H1 (cell line): ENCODE measurements at regions not wholly inside any gene's neighbourhood (a gene's known extent, or its start where the extent isn't known, plus 50 kb on each side); places are given as distances from the start of the nearest gene placed in this dataset.

ENCODE experiments used
- CTCF ChIA-PET: fragments of 300-600 bp; sonication (Branson Sonifier 250); formaldehyde crosslinking; loops from one replicate; lab custom pipeline; 2021; ENCODE audit not compliant: partially characterized antibody; lab: Charles Lee
- POLR2A ChIA-PET: fragments of 300-600 bp; sonication (Branson Sonifier 250); formaldehyde crosslinking; loops from one replicate; lab custom pipeline; 2021; ENCODE audit warnings: inconsistent platforms; ENCODE audit not compliant: partially characterized antibody; lab: Charles Lee
- DNase-seq, 2 experiments: peaks; one replicate each; pipeline versions ENCODE4 v3.0.0 to v3.0.0-alpha.2; 2010 to 2022; ENCODE audit warnings: low spot score in 2 of 2, low read depth in 1 of 2, mixed read lengths in 1 of 2
- FAIRE-seq: peaks from 2 replicates; lab custom pipeline; 2011; peaks lifted over from hg19 to GRCh38; lab: Jason Lieb, UNC
- H2AFZ ChIP-seq: 2 replicates; pipeline ENCODE4 v1.8.1; 2012; ENCODE audit warnings: low read length, inconsistent platforms
- H2AK5ac ChIP-seq: 2 replicates; pipeline ENCODE4 v1.6.1; 2013; ENCODE audit warnings: low read depth, low read length
- H2BK120ac ChIP-seq: replicated peaks from 2 replicates; pipeline ENCODE3; 2013; ENCODE audit warnings: low read depth, low read length, inconsistent platforms
- H2BK12ac ChIP-seq: 2 replicates; pipeline ENCODE4 v1.6.1; 2013; ENCODE audit warnings: low read depth, low read length
- H2BK15ac ChIP-seq: 2 replicates; pipeline ENCODE4 v1.6.1; 2013; ENCODE audit warnings: low read length
- H2BK20ac ChIP-seq: 2 replicates; pipeline ENCODE4 v1.6.1; 2013; ENCODE audit warnings: low read length
- H2BK5ac ChIP-seq: 2 replicates; pipeline ENCODE4 v1.6.1; 2013; ENCODE audit warnings: low read depth, low read length
- H3K14ac ChIP-seq: 2 replicates; pipeline ENCODE4 v1.6.1; 2013; ENCODE audit warnings: inconsistent platforms; ENCODE audit not compliant: insufficient read length
- H3K18ac ChIP-seq: 2 replicates; pipeline ENCODE4 v1.6.1; 2013; ENCODE audit warnings: low read length; ENCODE audit errors: extremely low read depth
- H3K23ac ChIP-seq: 2 replicates; pipeline ENCODE4 v1.6.1; 2013; ENCODE audit warnings: inconsistent platforms; ENCODE audit not compliant: insufficient read length
- H3K23me2 ChIP-seq: 2 replicates; pipeline ENCODE4 v1.6.1; 2013; ENCODE audit warnings: low read depth, low read length
- H3K27ac ChIP-seq: 2 replicates; pipeline ENCODE4 v1.6.1; 2011; ENCODE audit warnings: low read depth, low read length, inconsistent platforms
- H3K27me3 ChIP-seq, 4 experiments: replicated peaks in 1 of 4; 1 replicate in 1 of 4; 2 replicates in 3 of 4; pipeline versions ENCODE4 v1.6.1 to v1.8.1; 2011 to 2013; ENCODE audit warnings: low read length in 3 of 4, mild to moderate bottlenecking in 3 of 4, inconsistent platforms in 2 of 4, mixed read lengths in 2 of 4, moderate library complexity in 1 of 4; ENCODE audit not compliant: control insufficient read depth in 3 of 4, insufficient read depth in 3 of 4; ENCODE audit errors: extremely low read depth in 1 of 4
- H3K36me3 ChIP-seq, 4 experiments: 2 replicates each; pipeline versions ENCODE4 v1.6.1 to v1.8.1; 2011 to 2013; ENCODE audit warnings: mild to moderate bottlenecking in 4 of 4, low read length in 3 of 4, moderate library complexity in 2 of 4, control low read depth in 1 of 4, inconsistent platforms in 1 of 4; ENCODE audit not compliant: insufficient read depth in 4 of 4, control insufficient read depth in 2 of 4
- H3K4ac ChIP-seq: replicated peaks from 2 replicates; pipeline ENCODE3; 2013; ENCODE audit warnings: low read length, low read depth, mixed read lengths, inconsistent platforms; ENCODE audit not compliant: insufficient read length
- H3K4me1 ChIP-seq, 4 experiments: replicated peaks in 1 of 4; 1 replicate in 1 of 4; 2 replicates in 3 of 4; pipeline versions ENCODE4 v1.6.1 to v1.8.1; 2011 to 2013; ENCODE audit warnings: low read length in 3 of 4, inconsistent platforms in 2 of 4, mixed read lengths in 1 of 4; ENCODE audit not compliant: insufficient read depth in 4 of 4, control insufficient read depth in 3 of 4
- H3K4me2 ChIP-seq, 2 experiments: 2 replicates each; pipeline versions ENCODE4 v1.6.1 to v1.8.1; 2011 to 2013; ENCODE audit warnings: low read depth in 2 of 2, low read length in 2 of 2, control low read depth in 1 of 2, inconsistent platforms in 1 of 2, mild to moderate bottlenecking in 1 of 2; ENCODE audit not compliant: insufficient read depth in 1 of 2
- H3K4me3 ChIP-seq, 4 experiments: fragments of 200-600, 300-600 bp in 1 of 4; sonication (generic), shearing (Covaris generic), sonication (Bioruptor Twin) in 1 of 4; 2 replicates each; pipeline versions ENCODE4 v1.5.1 to v1.8.1; 2011 to 2016; ENCODE audit warnings: low read length in 4 of 4, low read depth in 3 of 4, control low read depth in 2 of 4, inconsistent platforms in 2 of 4, mild to moderate bottlenecking in 2 of 4, mixed read lengths in 1 of 4, moderate library complexity in 1 of 4; ENCODE audit not compliant: insufficient read depth in 2 of 4; ENCODE audit errors: extremely low read depth in 1 of 4
- H3K56ac ChIP-seq: replicated peaks from 2 replicates; pipeline ENCODE3; 2013; ENCODE audit warnings: low read depth, mild to moderate bottlenecking, mixed read lengths, low read length, inconsistent platforms; ENCODE audit not compliant: insufficient read length
- H3K79me1 ChIP-seq: 2 replicates; pipeline ENCODE4 v1.6.1; 2013; ENCODE audit warnings: low read depth, low read length, control low read depth
- H3K79me2 ChIP-seq, 2 experiments: 2 replicates each; pipeline versions ENCODE4 v1.6.1 to v1.8.1; 2012 to 2013; ENCODE audit warnings: low read length in 2 of 2, mild to moderate bottlenecking in 2 of 2, inconsistent platforms in 1 of 2; ENCODE audit not compliant: insufficient read depth in 2 of 2, control insufficient read depth in 1 of 2
- H3K9ac ChIP-seq, 4 experiments: replicated peaks in 1 of 4; 1 replicate in 1 of 4; 2 replicates in 3 of 4; pipeline versions ENCODE4 v1.6.1 to v1.8.1; 2011 to 2013; ENCODE audit warnings: low read depth in 3 of 4, low read length in 3 of 4, control low read depth in 2 of 4, mild to moderate bottlenecking in 2 of 4, moderate library complexity in 2 of 4, inconsistent platforms in 1 of 4; ENCODE audit errors: extremely low read depth in 1 of 4
- H3K9me3 ChIP-seq, 2 experiments: 2 replicates each; pipeline versions ENCODE4 v1.6.1 to v1.8.1; 2012 to 2013; ENCODE audit warnings: mild to moderate bottlenecking in 2 of 2, moderate library complexity in 2 of 2, control low read depth in 1 of 2, inconsistent platforms in 1 of 2, low read depth in 1 of 2, low read length in 1 of 2, mixed read lengths in 1 of 2; ENCODE audit not compliant: insufficient read depth in 2 of 2
- H4K20me1 ChIP-seq, 2 experiments: replicated peaks in 1 of 2; 2 replicates each; pipeline versions ENCODE3 to v1.8.1; 2011 to 2013; ENCODE audit warnings: inconsistent platforms in 2 of 2, low read length in 2 of 2, mild to moderate bottlenecking in 1 of 2; ENCODE audit not compliant: insufficient read depth in 2 of 2, control insufficient read depth in 1 of 2
- H4K5ac ChIP-seq: 2 replicates; pipeline ENCODE4 v1.6.1; 2013; ENCODE audit warnings: low read length, low read depth, mixed read lengths, inconsistent platforms; ENCODE audit not compliant: insufficient read length
- H4K8ac ChIP-seq: 2 replicates; pipeline ENCODE4 v1.8.0; 2013; ENCODE audit warnings: mild to moderate bottlenecking, moderate library complexity, low read length, inconsistent platforms; ENCODE audit not compliant: insufficient read depth; ENCODE audit errors: extremely low read depth
- H4K91ac ChIP-seq: replicated peaks from 2 replicates; pipeline ENCODE3; 2013; ENCODE audit warnings: low read length, mixed read lengths, inconsistent platforms; ENCODE audit not compliant: insufficient read length
- BRCA1 ChIP-seq: IDR thresholded peaks from 2 replicates; pipeline ENCODE4 v1.6.1; 2012; ENCODE audit warnings: low read depth, low read length, improper control_type of control experiment
- NANOG ChIP-seq: IDR thresholded peaks from 2 replicates; pipeline ENCODE4 v1.6.1; 2011; ENCODE audit warnings: low read length, low read depth, mild to moderate bottlenecking, inconsistent platforms; ENCODE audit not compliant: insufficient read depth, poor library complexity, severe bottlenecking
- RAD21 ChIP-seq, 2 experiments: IDR thresholded peaks in 1 of 2; conservative IDR thresholded peaks in 1 of 2; 2 replicates each; pipeline ENCODE4 v1.6.1; 2011; ENCODE audit warnings: low read depth in 2 of 2, low read length in 2 of 2, improper control_type of control experiment in 1 of 2, inconsistent platforms in 1 of 2, mild to moderate bottlenecking in 1 of 2, moderate library complexity in 1 of 2
- RBBP5 ChIP-seq: IDR thresholded peaks from 2 replicates; pipeline ENCODE4 v1.7.1; 2012; ENCODE audit warnings: low read depth, mild to moderate bottlenecking, inconsistent platforms, low read length, moderate library complexity, borderline replicate concordance
- RFX5 ChIP-seq: IDR thresholded peaks from 2 replicates; pipeline ENCODE4 v1.6.1; 2011; ENCODE audit warnings: low read depth, low read length, improper control_type of control experiment, borderline replicate concordance
- TEAD4 ChIP-seq: IDR thresholded peaks from 2 replicates; pipeline ENCODE4 v1.6.1; 2012; ENCODE audit warnings: low read depth, low read length, inconsistent platforms, mixed read lengths
- WGBS, 2 experiments: shearing (Covaris generic) in 1 of 2; methylation state at CpG; one replicate each; pipeline versions ENCODE4 v1.1.6 to v1.1.7; 2013 to 2015; ENCODE audit warnings: low lambda C conversion rate in 2 of 2, mixed read lengths in 2 of 2, inconsistent platforms in 1 of 2, low coverage in 1 of 2, missing lambda C conversion rate in 1 of 2; ENCODE audit not compliant: insufficient replicate concordance in 2 of 2, insufficient coverage in 1 of 2, insufficient read length in 1 of 2; ENCODE audit errors: extremely low coverage in 1 of 2, missing lambda C conversion rate in 1 of 2; 5-methylcytosine and 5-hydroxymethylcytosine counted together

DNA sequence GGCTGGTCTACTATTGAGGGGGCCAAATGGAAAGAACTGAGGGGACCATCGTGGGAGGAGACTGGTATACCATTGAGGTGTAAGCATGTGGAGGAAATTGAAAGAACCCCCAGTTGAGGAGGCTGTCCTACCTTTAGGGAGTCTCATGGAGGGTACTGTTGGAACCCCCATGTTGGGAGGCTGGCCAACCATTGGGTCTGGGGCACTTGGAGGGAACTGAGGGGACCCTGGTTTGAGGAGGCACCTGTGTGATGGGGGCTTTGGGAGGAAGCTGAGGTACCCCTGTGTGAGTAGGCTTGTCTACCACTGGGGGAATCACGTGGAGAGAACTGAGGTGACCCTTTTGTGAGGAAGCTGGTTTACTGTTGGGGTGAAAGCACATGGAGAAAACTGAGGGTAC is 157.5 kb downstream of the FBLN2 start:
- DNase-seq (peak in 1 of 2 experiments; percentile 8), FAIRE-seq (no peak)
- Histone ChIP-seq H3K9ac (no peak overlapping the region), H4K8ac (no peak overlapping the region), H4K20me1 (no peaks in the 10 kb centered on the region), H3K4ac (no peak overlapping the region), H4K5ac (no peak overlapping the region), H3K56ac (no peak overlapping the region), H3K4me3 (no peak overlapping the region), H2BK5ac (no peak overlapping the region), H3K27ac (no peak overlapping the region), H3K18ac (no peak overlapping the region), H3K4me2 (no peak overlapping the region), H3K79me2 (no peaks in the 10 kb centered on the region), H2AFZ (no peak overlapping the region), H2BK20ac (no peak overlapping the region), H3K14ac (no peak overlapping the region), H3K9me3 (peaks cover 2 to 4% of the 10 kb centered on the region in 2 experiments; a peak in 2 of 4 replicates), H2BK120ac (no peak overlapping the region), H3K4me1 (no peaks in the 10 kb centered on the region), H2AK5ac (no peak overlapping the region), H3K79me1 (no peaks in the 10 kb centered on the region), H4K91ac (no peak overlapping the region), H3K23ac (no peak overlapping the region), H2BK15ac (no peak overlapping the region), H3K23me2 (no peaks in the 10 kb centered on the region), H3K36me3 (no peaks in the 10 kb centered on the region), H2BK12ac (no peak overlapping the region), H3K27me3 (no peaks in the 10 kb centered on the region)
- ChIA-PET CTCF (no interaction called here), POLR2A (no interaction called here)
- 87% methylated on average over 2 of the region's 2 CpGs; no CpG with 5 or more reads in 1 of the 2 experiments for WGBS, 2 experiments
- TF ChIP-seq NANOG: no peak
- TF ChIP-seq RAD21 (IDR thresholded peaks at IDR 0.05 in 1 of 2, conservative IDR thresholded peaks at IDR 0.05 in 1 of 2; ENCODE audit: low read depth in 2 of 2, low read length in 2 of 2): no peak
- TF ChIP-seq RFX5: no peak
- no peak for TF ChIP-seq BRCA1
- TF ChIP-seq TEAD4: no peak
- no peak for TF ChIP-seq RBBP5
